SU-DHL-6 (cell line): ENCODE measurements at regions not wholly inside any gene's neighbourhood (a gene's known extent, or its start where the extent isn't known, plus 50 kb on each side); places are given as distances from the start of the nearest gene placed in this dataset.

Experiments used
- H2AFZ ChIP-seq: fragments of 200-600 bp; sonication (generic); 2 replicates; pipeline ENCODE4 v1.6.1; 2014; ENCODE audit warnings: low read depth, mild to moderate bottlenecking, moderate library complexity, mixed read lengths, antibody characterized with exemption, low read length; ENCODE audit not compliant: severe bottlenecking
- H3F3A ChIP-seq: fragments of 200-600 bp; shearing (Covaris generic); 2 replicates; pipeline ENCODE4 v1.6.0; 2016; ENCODE audit warnings: antibody characterized with exemption, mild to moderate bottlenecking; ENCODE audit not compliant: insufficient read depth
- H3K27ac ChIP-seq: fragments of 200-600 bp; sonication (generic); 2 replicates; pipeline ENCODE4 v1.5.1; 2016; ENCODE audit warnings: low read depth, mild to moderate bottlenecking, low read length, moderate library complexity, mixed read lengths
- H3K27me3 ChIP-seq: fragments of 200-600 bp; sonication (generic), shearing (Covaris generic); 2 replicates; pipeline ENCODE4 v1.6.0; 2014; ENCODE audit warnings: mild to moderate bottlenecking, low read length
- H3K36me3 ChIP-seq: fragments of 200-600 bp; sonication (generic); 2 replicates; pipeline ENCODE4 v1.6.1; 2014; ENCODE audit warnings: mild to moderate bottlenecking, low read length, mixed read lengths
- H3K4me2 ChIP-seq: fragments of 300-600, 200-600 bp; shearing (Covaris generic), sonication (generic); 2 replicates; pipeline ENCODE4 v1.6.0; 2014; ENCODE audit warnings: low read length, low read depth, mild to moderate bottlenecking; ENCODE audit not compliant: poor library complexity, severe bottlenecking
- H3K4me3 ChIP-seq: fragments of 200-600 bp; sonication (generic); 2 replicates; pipeline ENCODE4 v1.5.1; 2014; ENCODE audit warnings: antibody characterized with exemption, low read length, mild to moderate bottlenecking, mixed read lengths; ENCODE audit not compliant: insufficient read depth, poor library complexity, severe bottlenecking
- H3K79me2 ChIP-seq: fragments of 200-600 bp; sonication (generic); 2 replicates; pipeline ENCODE4 v1.6.1; 2014; ENCODE audit warnings: mild to moderate bottlenecking, low read length, moderate library complexity; ENCODE audit not compliant: insufficient read depth
- H3K9ac ChIP-seq: fragments of 200-600 bp; sonication (generic); 2 replicates; pipeline ENCODE4 v1.7.0; 2014; ENCODE audit warnings: mild to moderate bottlenecking, low read length
- H3K9me2 ChIP-seq: fragments of 200-600 bp; sonication (generic); replicated peaks from 2 replicates; pipeline ENCODE4 v1.6.1; 2014; ENCODE audit warnings: low read length; ENCODE audit not compliant: insufficient read depth
- H3K9me3 ChIP-seq: fragments of 200-600 bp; sonication (generic); 2 replicates; pipeline ENCODE4 v1.6.1; 2014; ENCODE audit warnings: low read length, mixed read lengths; ENCODE audit not compliant: insufficient read depth
- H4K20me1 ChIP-seq: fragments of 200-600 bp; sonication (generic); 2 replicates; pipeline ENCODE4 v1.6.1; 2014; ENCODE audit warnings: low read depth, mild to moderate bottlenecking, antibody characterized with exemption, low read length, moderate library complexity, mixed read lengths
- CTCF ChIP-seq: fragments of 200-600 bp; sonication (generic); IDR thresholded peaks from one replicate; pipeline ENCODE4 v1.5.1; 2017; ENCODE audit warnings: antibody characterized with exemption, mild to moderate bottlenecking, low read length, moderate library complexity; ENCODE audit not compliant: insufficient read depth, poor library complexity, severe bottlenecking
- EZH2phosphoT487 ChIP-seq: fragments of 200-600 bp; sonication (generic), shearing (Covaris generic); conservative IDR thresholded peaks from 2 replicates; pipeline ENCODE4 v1.6.1; 2018; ENCODE audit warnings: mild to moderate bottlenecking, antibody characterized with exemption, low read length, moderate library complexity, mixed read lengths

- Histone ChIP-seq H3K9me3 (no peaks in the 10 kb centered on the region), H3K27ac (no peak overlapping the region), H3K79me2 (no peaks in the 10 kb centered on the region), H3K36me3 (no peaks in the 10 kb centered on the region), H3K4me2 (no peak overlapping the region), H2AFZ (no peak overlapping the region), H3K9ac (no peak overlapping the region), H4K20me1 (no peaks in the 10 kb centered on the region), H3K27me3 (no peaks in the 10 kb centered on the region), H3K9me2 (no peaks in the 10 kb centered on the region), H3K4me3 (no peak overlapping the region), H3F3A (no peaks in the 10 kb centered on the region)
- TF ChIP-seq EZH2phosphoT487 (no peak), CTCF (no peak)
Measured at GRCh38 chr12:38144601-38145436, 171.8 kb upstream of the ALG10B start.

- Histone ChIP-seq H3K36me3 (no peaks in the 10 kb centered on the region), H3K27ac (no peak overlapping the region), H3K27me3 (no peaks in the 10 kb centered on the region), H3K79me2 (no peaks in the 10 kb centered on the region), H3K9me2 (no peaks in the 10 kb centered on the region), H4K20me1 (no peaks in the 10 kb centered on the region), H3K9me3 (no peaks in the 10 kb centered on the region), H3K4me3 (no peak overlapping the region), H3K4me2 (no peak overlapping the region), H3K9ac (no peak overlapping the region), H2AFZ (no peak overlapping the region), H3F3A (no peaks in the 10 kb centered on the region)
- no peak for TF ChIP-seq EZH2phosphoT487
- TF ChIP-seq CTCF, result no peak
Measured at GRCh38 chr12:38149395-38150073, 167.0 kb upstream of the ALG10B start.

GRCh38 chr12:38151991-38152700 is 164.4 kb upstream of the ALG10B start:
- no peak overlapping the region for H3K9ac ChIP-seq
- no peak overlapping the region for H2AFZ ChIP-seq
- H3K79me2 ChIP-seq, result no peaks in the 10 kb centered on the region
- H4K20me1 ChIP-seq, result no peaks in the 10 kb centered on the region
- TF ChIP-seq CTCF, result no peak
- TF ChIP-seq EZH2phosphoT487, result no peak
- H3K9me2 ChIP-seq, result no peaks in the 10 kb centered on the region
- H3K27me3 ChIP-seq, result no peaks in the 10 kb centered on the region
- H3K27ac ChIP-seq, result no peak overlapping the region
- H3F3A ChIP-seq, result no peaks in the 10 kb centered on the region
- H3K4me3 ChIP-seq, result no peak overlapping the region
- H3K4me2 ChIP-seq, result no peak overlapping the region
- H3K9me3 ChIP-seq, result no peaks in the 10 kb centered on the region
- no peaks in the 10 kb centered on the region for H3K36me3 ChIP-seq
